BE2C (cell line): ENCODE measurements at regions not wholly inside any gene's neighbourhood (a gene's known extent, or its start where the extent isn't known, plus 50 kb on each side); places are given as distances from the start of the nearest gene placed in this dataset.
A peak's percentile ranks its signal among the peaks of the same experiment; 100 is the strongest.

Experiments
- DNase-seq: peaks from one replicate; pipeline ENCODE4 v3.0.0-alpha.2; 2020
- H3K27me3 ChIP-seq: fragments of 250-450 bp; sonication (Bioruptor Pico); 2 replicates; pipeline ENCODE4 v1.5.1; 2020; ENCODE audit warnings: mild to moderate bottlenecking
- H3K36me3 ChIP-seq: fragments of 250-450 bp; sonication (Bioruptor Pico); 2 replicates; pipeline ENCODE4 v1.5.1; 2020; ENCODE audit warnings: mild to moderate bottlenecking
- H3K4me1 ChIP-seq: fragments of 250-450 bp; sonication (Bioruptor Pico); 2 replicates; pipeline ENCODE4 v1.5.1; 2020
- H3K4me3 ChIP-seq: 2 replicates; pipeline ENCODE4 v1.5.1; 2011; ENCODE audit warnings: low read depth, low read length
- H3K9me3 ChIP-seq: fragments of 250-450 bp; sonication (Bioruptor Pico); 2 replicates; pipeline ENCODE4 v1.5.1; 2020
- TF ChIP-seq, protein P1 (sequence below): IDR thresholded peaks from 2 replicates; pipeline ENCODE4 v1.5.1; 2012; ENCODE audit warnings: mild to moderate bottlenecking, low read depth, low read length

DNA sequence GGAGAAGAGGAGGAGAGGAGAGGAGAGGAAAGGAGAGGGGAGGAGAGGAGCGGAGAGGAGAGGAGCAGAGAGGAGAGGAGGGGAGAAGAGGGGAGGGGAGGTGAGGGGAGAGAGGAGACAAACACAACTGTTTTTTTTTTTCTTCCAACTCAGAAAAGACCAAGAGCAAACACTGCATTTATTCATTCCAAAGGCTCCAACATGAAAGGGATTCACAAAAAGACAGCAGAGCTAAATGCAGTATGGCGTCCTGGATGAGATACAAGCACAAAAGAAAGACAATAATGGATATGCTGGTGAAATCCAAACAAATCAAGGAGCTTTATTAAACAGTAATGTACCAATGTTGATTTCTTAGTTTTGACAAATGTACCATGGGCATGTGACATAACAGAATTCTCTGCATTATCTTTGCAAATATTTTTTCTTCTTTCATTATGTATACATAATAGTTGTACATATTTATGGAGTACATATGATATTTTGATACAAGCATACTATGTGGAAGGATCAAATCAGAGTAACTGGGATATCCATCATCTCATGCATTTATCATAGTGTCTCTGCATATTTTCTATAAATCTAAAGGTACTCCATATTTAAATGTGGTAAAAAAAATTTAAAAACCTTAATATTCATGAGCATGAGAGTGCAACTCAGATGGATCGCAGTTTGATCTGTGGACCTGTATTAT lies 204.6 kb downstream of the CBLN4 start:
- TF ChIP-seq, protein P1, sequence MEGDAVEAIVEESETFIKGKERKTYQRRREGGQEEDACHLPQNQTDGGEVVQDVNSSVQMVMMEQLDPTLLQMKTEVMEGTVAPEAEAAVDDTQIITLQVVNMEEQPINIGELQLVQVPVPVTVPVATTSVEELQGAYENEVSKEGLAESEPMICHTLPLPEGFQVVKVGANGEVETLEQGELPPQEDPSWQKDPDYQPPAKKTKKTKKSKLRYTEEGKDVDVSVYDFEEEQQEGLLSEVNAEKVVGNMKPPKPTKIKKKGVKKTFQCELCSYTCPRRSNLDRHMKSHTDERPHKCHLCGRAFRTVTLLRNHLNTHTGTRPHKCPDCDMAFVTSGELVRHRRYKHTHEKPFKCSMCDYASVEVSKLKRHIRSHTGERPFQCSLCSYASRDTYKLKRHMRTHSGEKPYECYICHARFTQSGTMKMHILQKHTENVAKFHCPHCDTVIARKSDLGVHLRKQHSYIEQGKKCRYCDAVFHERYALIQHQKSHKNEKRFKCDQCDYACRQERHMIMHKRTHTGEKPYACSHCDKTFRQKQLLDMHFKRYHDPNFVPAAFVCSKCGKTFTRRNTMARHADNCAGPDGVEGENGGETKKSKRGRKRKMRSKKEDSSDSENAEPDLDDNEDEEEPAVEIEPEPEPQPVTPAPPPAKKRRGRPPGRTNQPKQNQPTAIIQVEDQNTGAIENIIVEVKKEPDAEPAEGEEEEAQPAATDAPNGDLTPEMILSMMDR: no peak
- Histone ChIP-seq H3K4me1 (no peaks in the 10 kb centered on the region), H3K9me3 (no peaks in the 10 kb centered on the region), H3K4me3 (no peak overlapping the region), H3K27me3 (no peaks in the 10 kb centered on the region), H3K36me3 (no peaks in the 10 kb centered on the region)
- no peak for DNase-seq

DNA sequence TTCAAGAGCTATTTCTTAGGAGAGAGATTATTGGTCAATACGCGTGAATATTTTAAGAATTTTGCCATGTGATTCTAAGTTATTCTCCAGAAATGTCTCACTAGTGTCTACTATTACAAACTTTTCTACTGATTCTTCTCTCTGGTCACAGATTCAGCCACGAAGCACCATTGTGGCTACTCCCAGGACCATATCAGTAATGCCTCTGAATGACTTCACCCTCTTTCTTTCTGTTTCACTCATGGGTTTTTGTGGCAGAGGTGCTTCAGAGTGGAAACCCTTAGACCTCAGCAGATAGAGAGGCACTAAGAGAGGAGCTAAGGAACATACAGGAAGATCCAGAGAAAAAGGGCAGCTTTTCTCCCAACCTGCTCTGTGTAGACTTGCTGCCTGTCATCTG lies 211.3 kb downstream of the CBLN4 start:
- no peak for DNase-seq
- H3K4me3 ChIP-seq: no peak overlapping the region
- H3K36me3 ChIP-seq: no peaks in the 10 kb centered on the region
- TF ChIP-seq, protein P1: no peak
- no peaks in the 10 kb centered on the region for H3K27me3 ChIP-seq
- no peaks in the 10 kb centered on the region for H3K9me3 ChIP-seq
- no peaks in the 10 kb centered on the region; the same call in 1 of the 2 replicates for H3K4me1 ChIP-seq

DNA sequence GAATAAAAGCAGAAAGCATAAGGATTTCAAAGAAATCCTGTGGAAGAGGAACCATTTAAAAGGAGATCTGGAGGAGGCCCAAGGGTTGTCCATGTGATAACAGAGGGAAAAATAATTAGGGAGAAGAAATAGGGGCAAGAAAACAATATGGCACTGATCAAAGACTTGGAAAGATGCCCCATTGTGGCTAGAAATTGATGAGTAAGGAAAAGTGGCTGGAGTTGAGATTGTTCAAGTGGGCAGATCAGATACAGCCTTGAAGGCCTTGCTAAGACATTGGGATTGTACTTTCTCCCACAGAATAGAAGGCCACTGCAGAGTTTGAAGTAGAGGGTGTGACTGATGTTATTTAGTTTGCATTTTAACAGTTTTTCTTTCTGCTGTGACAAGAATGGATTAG lies 213.3 kb downstream of the CBLN4 start:
- TF ChIP-seq, protein P1: no peak
- Histone ChIP-seq H3K4me1 (no peaks in the 10 kb centered on the region; the same call in 1 of the 2 replicates), H3K36me3 (no peaks in the 10 kb centered on the region), H3K9me3 (no peaks in the 10 kb centered on the region), H3K4me3 (no peak overlapping the region), H3K27me3 (no peaks in the 10 kb centered on the region)
- no peak for DNase-seq

DNA sequence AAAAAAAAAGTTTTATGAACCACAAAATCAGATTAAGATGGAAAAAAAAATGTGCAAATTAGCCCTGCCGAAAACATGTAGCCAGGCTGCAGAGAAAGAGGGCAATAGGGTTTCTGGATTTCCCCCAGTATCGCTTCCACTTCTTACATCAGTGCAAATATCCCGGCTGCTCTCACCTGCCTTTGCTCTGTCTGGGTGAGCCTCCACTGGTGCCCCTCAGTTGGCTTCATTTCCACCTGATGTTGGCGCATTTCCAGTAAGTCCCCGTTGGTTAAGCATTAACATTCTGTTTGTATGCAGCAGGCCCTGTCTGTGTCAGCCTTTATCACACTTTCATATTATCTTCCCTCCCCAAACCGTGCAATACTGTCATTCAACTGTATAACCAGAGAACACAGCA lies 215.1 kb downstream of the CBLN4 start:
- Histone ChIP-seq H3K4me3 (no peak overlapping the region), H3K36me3 (no peaks in the 10 kb centered on the region), H3K27me3 (no peaks in the 10 kb centered on the region), H3K4me1 (no peaks in the 10 kb centered on the region; the same call in 1 of the 2 replicates), H3K9me3 (no peaks in the 10 kb centered on the region)
- peak; percentile 10 for DNase-seq
- TF ChIP-seq, protein P1: no peak

DNA sequence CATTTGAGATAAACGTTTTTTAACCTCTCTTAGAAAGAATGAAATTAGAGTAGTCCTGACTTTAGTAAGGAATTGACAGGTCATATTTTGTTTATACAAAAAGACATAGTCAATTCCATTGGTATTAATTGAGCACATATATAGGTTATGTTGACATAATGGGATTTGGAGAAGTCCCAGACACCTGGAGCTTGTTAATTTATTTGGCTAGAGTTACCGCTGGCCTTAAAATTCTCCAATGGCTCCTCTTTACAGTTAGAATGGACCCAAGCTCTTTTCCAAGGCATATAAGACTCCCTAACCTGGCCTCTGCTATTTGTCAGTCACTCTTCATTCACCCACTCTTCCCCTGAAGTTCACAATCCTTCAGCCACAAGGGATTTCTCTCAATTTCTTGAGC lies 221.3 kb downstream of the CBLN4 start:
- no peak overlapping the region for H3K4me3 ChIP-seq
- no peaks in the 10 kb centered on the region for H3K27me3 ChIP-seq
- no peaks in the 10 kb centered on the region for H3K9me3 ChIP-seq
- TF ChIP-seq, protein P1: no peak
- DNase-seq: no peak
- H3K36me3 ChIP-seq: no peaks in the 10 kb centered on the region
- H3K4me1 ChIP-seq: peaks cover 4% of the 10 kb centered on the region; the same call in 1 of the 2 replicates

DNA sequence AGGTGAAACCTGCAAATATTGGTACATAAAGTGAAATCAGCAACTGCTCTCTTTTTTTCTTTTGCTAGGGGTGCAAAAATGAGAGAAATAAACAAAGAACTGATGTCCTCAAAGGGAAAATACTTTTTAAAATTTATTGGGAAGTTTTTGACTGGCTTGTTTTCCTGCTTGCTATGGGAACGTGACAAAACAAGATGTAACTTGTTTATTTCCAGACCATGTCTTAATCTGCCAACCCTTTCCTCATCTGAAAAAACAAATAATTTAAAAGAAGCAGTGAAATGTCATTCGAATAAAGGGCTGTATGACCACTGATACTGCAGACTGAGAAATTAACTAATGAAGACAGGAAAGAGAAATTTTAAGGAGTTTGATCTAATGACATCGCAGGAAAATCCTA lies 221.9 kb downstream of the CBLN4 start:
- Histone ChIP-seq H3K4me3 (peak overlapping the region; percentile 48), H3K4me1 (peaks cover 6% of the 10 kb centered on the region; the same call in 1 of the 2 replicates), H3K36me3 (no peaks in the 10 kb centered on the region), H3K27me3 (no peaks in the 10 kb centered on the region), H3K9me3 (no peaks in the 10 kb centered on the region)
- DNase-seq: no peak
- TF ChIP-seq, protein P1: no peak
